H9 (cell line): ENCODE measurements at regions not wholly inside any gene's neighbourhood (a gene's known extent, or its start where the extent isn't known, plus 50 kb on each side); places are given as distances from the start of the nearest gene placed in this dataset.

Experiments
- DNase-seq: peaks from one replicate; pipeline ENCODE4 v3.0.0-alpha.2; 2017
- H2AFZ ChIP-seq: one replicate; pipeline ENCODE4 v1.6.1; 2013; ENCODE audit warnings: mild to moderate bottlenecking, low read length, control low read depth, moderate library complexity
- H2AK5ac ChIP-seq: 2 replicates; pipeline ENCODE4 v1.6.1; 2013; ENCODE audit warnings: low read length, control low read depth, mixed read lengths; ENCODE audit not compliant: insufficient read length
- H2BK120ac ChIP-seq: one replicate; pipeline ENCODE4 v1.6.1; 2013; ENCODE audit warnings: low read depth, mild to moderate bottlenecking, low read length, control low read depth, inconsistent platforms; ENCODE audit not compliant: poor library complexity, severe bottlenecking
- H2BK12ac ChIP-seq: 2 replicates; pipeline ENCODE4 v1.6.1; 2013; ENCODE audit warnings: low read length, control low read depth, mixed read lengths, low read depth; ENCODE audit not compliant: insufficient read length
- H2BK15ac ChIP-seq: 2 replicates; pipeline ENCODE4 v1.6.1; 2013; ENCODE audit warnings: low read depth, low read length, control low read depth
- H2BK20ac ChIP-seq: one replicate; pipeline ENCODE4 v1.6.1; 2013; ENCODE audit warnings: low read depth, mild to moderate bottlenecking, low read length, control low read depth, inconsistent platforms; ENCODE audit not compliant: poor library complexity, severe bottlenecking
- H2BK5ac ChIP-seq: 2 replicates; pipeline ENCODE4 v1.6.1; 2013; ENCODE audit warnings: low read length, control low read depth, mixed read lengths; ENCODE audit not compliant: insufficient read length
- H3K14ac ChIP-seq: 2 replicates; pipeline ENCODE4 v1.6.1; 2013; ENCODE audit warnings: low read length, control low read depth; ENCODE audit not compliant: insufficient read depth
- H3K18ac ChIP-seq: 2 replicates; pipeline ENCODE4 v1.6.1; 2013; ENCODE audit warnings: low read depth, mild to moderate bottlenecking, mixed read lengths, low read length, control low read depth; ENCODE audit not compliant: insufficient read length
- H3K23ac ChIP-seq: 2 replicates; pipeline ENCODE4 v1.6.1; 2013; ENCODE audit warnings: low read length, control low read depth, mixed read lengths, low read depth; ENCODE audit not compliant: insufficient read length
- H3K23me2 ChIP-seq: 2 replicates; pipeline ENCODE4 v1.6.1; 2013; ENCODE audit warnings: low read depth, mild to moderate bottlenecking, mixed read lengths, low read length, control low read depth; ENCODE audit not compliant: insufficient read length, poor library complexity, severe bottlenecking
- H3K27ac ChIP-seq: 2 replicates; pipeline ENCODE4 v1.5.1; 2013; ENCODE audit warnings: low read length, control low read depth, mixed read lengths, low read depth; ENCODE audit not compliant: insufficient read length
- H3K27me3 ChIP-seq: 2 replicates; pipeline ENCODE4 v1.6.1; 2013; ENCODE audit warnings: low read length, control low read depth, inconsistent platforms; ENCODE audit not compliant: insufficient read depth
- H3K4ac ChIP-seq: 2 replicates; pipeline ENCODE4 v1.6.1; 2013; ENCODE audit warnings: low read depth, mild to moderate bottlenecking, control low read depth, inconsistent platforms, low read length, moderate library complexity
- H3K4me1 ChIP-seq: 2 replicates; pipeline ENCODE4 v1.6.1; 2013; ENCODE audit warnings: low read length, control low read depth, inconsistent platforms; ENCODE audit not compliant: insufficient read depth
- H3K4me2 ChIP-seq: 2 replicates; pipeline ENCODE4 v1.6.1; 2013; ENCODE audit warnings: low read length, control low read depth, mixed read lengths; ENCODE audit not compliant: insufficient read length, insufficient read depth
- H3K56ac ChIP-seq: 2 replicates; pipeline ENCODE4 v1.6.1; 2013; ENCODE audit warnings: low read depth, mild to moderate bottlenecking, mixed read lengths, low read length, control low read depth; ENCODE audit not compliant: insufficient read length
- H3K79me1 ChIP-seq: 2 replicates; pipeline ENCODE4 v1.6.1; 2013; ENCODE audit warnings: low read depth, mild to moderate bottlenecking, moderate library complexity, low read length, control low read depth, inconsistent platforms; ENCODE audit not compliant: insufficient read depth, poor library complexity, severe bottlenecking
- H3K79me2 ChIP-seq: 2 replicates; pipeline ENCODE4 v1.6.1; 2013; ENCODE audit warnings: low read length, control low read depth, inconsistent platforms; ENCODE audit not compliant: insufficient read depth
- H3K9ac ChIP-seq: 2 replicates; pipeline ENCODE4 v1.6.1; 2013; ENCODE audit warnings: low read length, control low read depth, mixed read lengths; ENCODE audit not compliant: insufficient read length; ENCODE audit errors: extremely low read depth
- H3K9me3 ChIP-seq: one replicate; pipeline ENCODE4 v1.6.1; 2013; ENCODE audit warnings: low read depth, low read length, inconsistent platforms; ENCODE audit not compliant: control insufficient read depth
- H3T11ph ChIP-seq: one replicate; pipeline ENCODE4 v1.6.1; 2013; ENCODE audit warnings: mild to moderate bottlenecking, low read length, control low read depth, inconsistent platforms
- H4K20me1 ChIP-seq: one replicate; pipeline ENCODE4 v1.6.1; 2013; ENCODE audit not compliant: control insufficient read depth, insufficient read length, insufficient read depth
- H4K5ac ChIP-seq: 2 replicates; pipeline ENCODE4 v1.6.1; 2013; ENCODE audit warnings: low read depth, mild to moderate bottlenecking, mixed read lengths, low read length, control low read depth; ENCODE audit not compliant: insufficient read length
- H4K8ac ChIP-seq: replicated peaks from 2 replicates; pipeline ENCODE4 v1.6.1; 2013; ENCODE audit warnings: low read length, control low read depth, mixed read lengths, low read depth; ENCODE audit not compliant: insufficient read length
- H4K91ac ChIP-seq: 2 replicates; pipeline ENCODE4 v1.6.1; 2013; ENCODE audit warnings: low read depth, mild to moderate bottlenecking, moderate library complexity, mixed read lengths, low read length, control low read depth; ENCODE audit not compliant: insufficient read length
- H3K27ac Mint-ChIP-seq, 3 experiments: 2 replicates in 2 of 3; 3 replicates in 1 of 3; pipeline ENCODE4 v1.8.0; 2020 to 2021; ENCODE audit warnings: mixed read lengths in 3 of 3, mild to moderate bottlenecking in 1 of 3, moderate library complexity in 1 of 3
- H3K27me3 Mint-ChIP-seq: 2 replicates; pipeline ENCODE4 v1.8.0; 2021; ENCODE audit warnings: low read depth, mild to moderate bottlenecking, moderate library complexity, mixed read lengths
- H3K36me3 Mint-ChIP-seq, 3 experiments: 2 replicates in 2 of 3; 3 replicates in 1 of 3; pipeline ENCODE4 v1.8.0; 2020 to 2021; ENCODE audit warnings: low read depth in 3 of 3, mixed read lengths in 3 of 3; ENCODE audit not compliant: insufficient read depth in 1 of 3
- H3K4me1 Mint-ChIP-seq, 2 experiments: 2 replicates each; pipeline ENCODE4 v1.8.0; 2020; ENCODE audit warnings: mixed read lengths in 2 of 2
- H3K4me3 Mint-ChIP-seq, 2 experiments: 2 replicates in 1 of 2; 3 replicates in 1 of 2; pipeline ENCODE4 v1.8.0; 2020 to 2021; ENCODE audit warnings: mild to moderate bottlenecking in 2 of 2, mixed read lengths in 2 of 2, moderate library complexity in 1 of 2
- H3K9me3 Mint-ChIP-seq, 2 experiments: 2 replicates in 1 of 2; 3 replicates in 1 of 2; pipeline ENCODE4 v1.8.0; 2020; ENCODE audit warnings: mild to moderate bottlenecking in 2 of 2, mixed read lengths in 2 of 2, moderate library complexity in 1 of 2
- WGBS: extraction: QIAGEN DNeasy Blood & Tissue Kit; methylation state at CpG from one replicate; pipeline ENCODE4 v1.1.7; 2013; ENCODE audit warnings: missing lambda C conversion rate, low lambda C conversion rate, mixed read lengths; ENCODE audit not compliant: insufficient read length; ENCODE audit errors: extremely low coverage; 5-methylcytosine and 5-hydroxymethylcytosine counted together
- TF ChIP-seq, protein P1 (sequence below): fragments of 200-600 bp; sonication (generic); conservative IDR thresholded peaks from 3 replicates; pipeline ENCODE4 v1.8.0; 2021; ENCODE audit warnings: antibody characterized with exemption, mild to moderate bottlenecking

DNA sequence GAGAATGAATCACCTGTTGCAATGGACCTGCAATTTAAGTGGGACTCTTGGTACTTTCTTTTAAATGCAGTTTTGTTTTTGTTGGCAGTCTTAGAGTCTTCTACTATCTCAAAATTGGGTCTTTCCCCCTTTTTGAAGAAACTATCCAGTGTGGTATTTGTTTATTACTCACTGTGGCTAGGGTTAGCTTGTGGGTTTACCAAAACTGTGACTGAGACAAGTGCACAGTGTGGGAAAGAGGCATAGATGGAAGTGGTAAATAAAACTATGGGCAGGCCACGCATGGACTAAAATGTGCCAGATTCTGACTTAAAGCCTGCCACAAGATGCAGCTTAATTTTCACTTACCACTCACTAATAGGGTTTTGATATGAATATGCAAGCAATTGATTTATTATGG lies 1441.7 kb downstream of the PLA2G4A start:
- Mint-ChIP-seq H3K4me3 (no peak overlapping the region), H3K9me3 (peaks cover 8 to 20% of the 10 kb centered on the region in 2 experiments; a peak in 4 of 5 replicates), H3K4me1 (no peaks in the 10 kb centered on the region), H3K27me3 (no peaks in the 10 kb centered on the region), H3K36me3 (peaks cover 0 to 9% (median 6%) of the 10 kb centered on the region in 3 experiments; a peak in 5 of 7 replicates), H3K27ac (no peak overlapping the region; a peak in 1 of 7 replicates)
- no peak overlapping the region for H3K14ac ChIP-seq
- no peak overlapping the region for H3K56ac ChIP-seq
- H3T11ph ChIP-seq, result no peak overlapping the region
- H3K23me2 ChIP-seq, result no peaks in the 10 kb centered on the region
- H3K9ac ChIP-seq, result no peak overlapping the region
- no peak overlapping the region for H3K4me2 ChIP-seq
- H2BK15ac ChIP-seq, result no peak overlapping the region
- H3K18ac ChIP-seq, result no peak overlapping the region
- no peaks in the 10 kb centered on the region for H3K4me1 ChIP-seq
- H4K8ac ChIP-seq, result no peak overlapping the region
- H3K9me3 ChIP-seq, result no peaks in the 10 kb centered on the region
- no peaks in the 10 kb centered on the region for H3K79me1 ChIP-seq
- H3K4ac ChIP-seq, result no peak overlapping the region
- no peaks in the 10 kb centered on the region for H3K27me3 ChIP-seq
- no CpG with 5 or more reads among the region's 1 CpG for WGBS
- no peak overlapping the region for H3K27ac ChIP-seq
- no peak for DNase-seq
- no peak overlapping the region for H2BK5ac ChIP-seq
- H2BK20ac ChIP-seq, result no peak overlapping the region
- no peak overlapping the region for H4K91ac ChIP-seq
- H3K23ac ChIP-seq, result no peak overlapping the region
- no peak overlapping the region for H2BK12ac ChIP-seq
- no peak overlapping the region for H2BK120ac ChIP-seq
- H2AK5ac ChIP-seq, result no peak overlapping the region
- H4K20me1 ChIP-seq, result no peaks in the 10 kb centered on the region
- no peak overlapping the region for H4K5ac ChIP-seq
- H3K79me2 ChIP-seq, result no peaks in the 10 kb centered on the region
- TF ChIP-seq, protein P1, sequence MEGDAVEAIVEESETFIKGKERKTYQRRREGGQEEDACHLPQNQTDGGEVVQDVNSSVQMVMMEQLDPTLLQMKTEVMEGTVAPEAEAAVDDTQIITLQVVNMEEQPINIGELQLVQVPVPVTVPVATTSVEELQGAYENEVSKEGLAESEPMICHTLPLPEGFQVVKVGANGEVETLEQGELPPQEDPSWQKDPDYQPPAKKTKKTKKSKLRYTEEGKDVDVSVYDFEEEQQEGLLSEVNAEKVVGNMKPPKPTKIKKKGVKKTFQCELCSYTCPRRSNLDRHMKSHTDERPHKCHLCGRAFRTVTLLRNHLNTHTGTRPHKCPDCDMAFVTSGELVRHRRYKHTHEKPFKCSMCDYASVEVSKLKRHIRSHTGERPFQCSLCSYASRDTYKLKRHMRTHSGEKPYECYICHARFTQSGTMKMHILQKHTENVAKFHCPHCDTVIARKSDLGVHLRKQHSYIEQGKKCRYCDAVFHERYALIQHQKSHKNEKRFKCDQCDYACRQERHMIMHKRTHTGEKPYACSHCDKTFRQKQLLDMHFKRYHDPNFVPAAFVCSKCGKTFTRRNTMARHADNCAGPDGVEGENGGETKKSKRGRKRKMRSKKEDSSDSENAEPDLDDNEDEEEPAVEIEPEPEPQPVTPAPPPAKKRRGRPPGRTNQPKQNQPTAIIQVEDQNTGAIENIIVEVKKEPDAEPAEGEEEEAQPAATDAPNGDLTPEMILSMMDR, result no peak
- H2AFZ ChIP-seq, result no peak overlapping the region
